NCI-H524 treated with DMSO at 0.1 percent for 48 hours (cell line): ENCODE measurements at regions not wholly inside any gene's neighbourhood (a gene's known extent, or its start where the extent isn't known, plus 50 kb on each side); places are given as distances from the start of the nearest gene placed in this dataset.

ENCODE experiments used
- DNase-seq: peaks from one replicate; lab custom pipeline; 2025; lab: John Stamatoyannopoulos, UW

DNA sequence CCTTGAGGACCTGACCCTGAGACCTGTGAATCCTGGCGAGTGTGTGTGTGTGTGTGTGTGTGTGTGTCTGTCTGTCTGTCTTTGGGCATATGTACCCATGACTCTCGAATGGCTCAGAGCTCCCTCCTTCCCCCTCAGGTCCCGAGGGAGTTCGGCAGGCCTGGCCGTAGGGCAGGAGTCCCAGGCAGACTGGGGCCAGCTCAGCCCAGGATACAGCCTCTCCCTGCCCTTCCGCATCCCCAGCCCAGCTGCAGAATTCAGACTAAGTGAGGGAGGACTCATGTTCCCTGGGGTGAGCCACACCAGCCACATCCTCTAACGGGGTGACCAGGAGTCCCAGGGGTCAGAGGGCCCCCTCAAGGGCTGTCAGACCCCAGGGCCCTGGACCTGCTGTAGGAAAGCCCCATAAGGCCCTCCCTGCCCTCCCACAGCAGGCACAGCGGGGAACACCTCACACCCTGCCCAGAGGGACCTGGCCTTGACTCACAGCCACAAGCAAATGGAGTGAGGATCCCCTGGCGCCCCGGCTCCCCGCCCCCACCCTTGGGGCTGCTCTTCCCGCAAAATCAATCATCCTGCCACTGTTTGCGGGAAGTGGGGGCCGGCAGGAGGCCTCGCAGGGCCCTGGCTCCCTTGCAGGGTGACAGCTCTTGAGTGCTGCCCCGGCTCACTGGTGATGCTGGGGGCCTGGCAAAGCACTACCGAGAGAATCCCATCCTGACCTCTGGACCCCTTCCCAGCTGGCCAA is 101.7 kb upstream of the CASZ1 start:
- no peak for DNase-seq

DNA sequence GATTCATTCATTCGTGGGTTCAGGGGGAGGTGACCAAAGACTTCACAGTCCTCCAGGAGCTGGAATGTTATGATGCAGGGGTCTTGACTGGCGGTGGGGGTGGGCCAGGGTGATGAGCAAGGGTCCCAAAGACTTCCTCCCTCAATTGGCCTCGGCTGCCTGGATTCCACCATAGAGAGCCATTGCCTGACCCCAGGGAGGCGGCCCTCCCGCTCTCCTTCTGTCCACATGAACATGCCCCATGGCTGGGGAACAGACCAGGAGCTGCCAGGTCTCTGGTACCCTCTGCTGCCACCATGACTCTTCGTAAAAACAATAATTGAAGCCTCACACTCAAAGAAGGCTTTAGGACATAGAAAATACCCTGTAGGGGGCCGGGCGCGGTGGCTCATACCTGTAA is 102.5 kb upstream of the CASZ1 start:
- DNase-seq, result no peak

DNA sequence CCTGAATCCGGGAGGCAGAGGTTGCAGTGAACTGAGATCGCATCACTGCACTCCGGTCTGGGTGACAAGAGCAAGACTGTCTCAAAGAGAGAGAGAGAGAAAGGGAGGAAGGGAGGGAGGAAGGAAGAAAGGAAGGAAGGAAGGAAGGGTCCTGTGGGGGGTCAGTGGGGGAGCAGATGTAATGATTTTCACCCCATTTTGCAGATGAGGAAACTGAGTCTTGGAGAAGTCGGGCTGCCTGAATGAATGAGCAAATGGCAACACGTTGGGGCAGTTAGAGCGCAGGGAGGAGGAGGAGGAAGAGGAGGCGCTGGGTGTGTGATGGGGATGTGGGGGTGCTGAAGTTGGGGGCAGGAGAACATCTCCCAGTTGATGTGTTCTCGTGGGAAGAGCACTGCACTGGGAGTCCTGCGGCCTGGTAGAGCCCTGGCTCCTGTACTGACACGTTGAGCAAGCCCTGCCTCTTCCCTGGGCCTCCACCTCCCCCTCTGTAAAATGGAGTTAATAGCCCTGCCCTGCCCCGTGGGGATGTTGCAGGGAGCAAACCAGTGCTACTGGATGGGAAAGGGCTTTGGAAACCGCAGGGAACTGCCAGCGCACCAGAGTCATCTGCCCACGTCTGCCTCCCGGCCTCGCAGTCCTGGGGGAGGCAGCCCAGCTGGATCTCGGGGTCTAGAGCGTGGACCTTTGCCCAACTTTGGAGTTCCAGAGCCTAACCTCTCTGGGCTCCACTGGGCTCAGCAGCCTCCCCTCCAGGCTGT is 103.2 kb upstream of the CASZ1 start:
- no peak for DNase-seq

DNA sequence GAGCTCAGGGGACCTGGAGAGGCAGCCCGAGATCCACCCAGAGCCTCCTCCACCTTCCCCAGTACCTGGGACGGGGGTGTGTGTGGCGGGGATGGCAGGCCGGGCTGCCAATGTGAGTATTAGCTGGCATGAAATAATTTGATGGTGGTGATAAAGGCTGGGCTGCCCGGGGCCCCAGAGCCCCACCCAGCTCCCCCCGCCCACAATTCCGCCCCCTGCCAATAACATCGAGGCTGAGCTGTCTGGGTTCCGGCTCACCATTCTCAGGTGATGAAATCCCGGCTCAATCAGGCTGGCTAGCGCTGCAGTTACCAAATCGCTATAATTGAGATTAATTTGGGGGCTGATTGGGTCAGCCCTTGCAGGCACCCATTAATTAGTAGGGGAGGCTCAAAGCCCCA is 103.8 kb upstream of the CASZ1 start:
- DNase-seq, result no peak

DNA sequence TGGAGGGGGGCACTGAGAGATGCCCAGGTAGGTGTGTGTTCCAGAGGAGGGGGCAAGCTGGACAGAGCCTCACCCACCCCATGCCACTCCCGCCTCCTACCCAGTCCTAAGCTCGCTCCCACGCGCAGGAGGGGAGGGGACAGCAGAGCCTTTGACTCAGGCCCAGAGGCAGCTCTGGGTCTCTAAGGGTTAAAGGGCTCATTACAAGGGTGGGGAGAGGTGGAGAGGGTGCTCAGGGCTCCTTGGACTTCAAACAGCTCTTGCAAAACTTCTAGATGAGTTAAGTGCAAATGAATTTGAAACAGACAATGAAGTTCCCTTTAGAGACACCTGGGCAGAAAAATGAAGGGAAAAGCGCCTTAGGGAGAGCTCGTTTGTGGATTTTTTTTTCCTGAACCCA is 104.2 kb upstream of the CASZ1 start:
- DNase-seq, result no peak

- no peak for DNase-seq
Observed at GRCh38 chr1:10901091-10901890, 104.8 kb upstream of the CASZ1 start.

- DNase-seq, result no peak
Observed at GRCh38 chr1:10901891-10902805, 105.7 kb upstream of the CASZ1 start.

DNA sequence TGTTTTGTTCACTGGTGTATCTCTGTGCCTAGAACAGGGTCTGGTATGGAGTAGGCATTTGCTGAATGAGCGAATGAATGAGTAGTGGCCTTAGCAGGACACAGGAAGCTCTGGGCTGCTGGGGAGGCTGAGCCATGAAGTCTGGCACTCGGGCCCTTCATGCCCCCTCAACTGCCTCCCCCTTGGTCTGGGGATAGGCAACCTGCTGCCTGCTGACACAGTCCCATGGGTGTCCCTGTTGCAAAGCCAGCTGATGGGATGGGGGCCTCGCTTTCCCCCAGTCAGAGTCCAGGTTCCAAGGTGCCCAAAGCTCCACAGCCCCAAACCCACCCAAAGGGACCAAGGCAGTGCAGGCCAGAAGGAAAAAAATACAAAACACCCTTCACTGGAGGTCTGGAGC is 107.0 kb upstream of the CASZ1 start:
- no peak for DNase-seq

GRCh38 chr1:10903821-10904220 is 107.4 kb upstream of the CASZ1 start:
- no peak for DNase-seq

DNA sequence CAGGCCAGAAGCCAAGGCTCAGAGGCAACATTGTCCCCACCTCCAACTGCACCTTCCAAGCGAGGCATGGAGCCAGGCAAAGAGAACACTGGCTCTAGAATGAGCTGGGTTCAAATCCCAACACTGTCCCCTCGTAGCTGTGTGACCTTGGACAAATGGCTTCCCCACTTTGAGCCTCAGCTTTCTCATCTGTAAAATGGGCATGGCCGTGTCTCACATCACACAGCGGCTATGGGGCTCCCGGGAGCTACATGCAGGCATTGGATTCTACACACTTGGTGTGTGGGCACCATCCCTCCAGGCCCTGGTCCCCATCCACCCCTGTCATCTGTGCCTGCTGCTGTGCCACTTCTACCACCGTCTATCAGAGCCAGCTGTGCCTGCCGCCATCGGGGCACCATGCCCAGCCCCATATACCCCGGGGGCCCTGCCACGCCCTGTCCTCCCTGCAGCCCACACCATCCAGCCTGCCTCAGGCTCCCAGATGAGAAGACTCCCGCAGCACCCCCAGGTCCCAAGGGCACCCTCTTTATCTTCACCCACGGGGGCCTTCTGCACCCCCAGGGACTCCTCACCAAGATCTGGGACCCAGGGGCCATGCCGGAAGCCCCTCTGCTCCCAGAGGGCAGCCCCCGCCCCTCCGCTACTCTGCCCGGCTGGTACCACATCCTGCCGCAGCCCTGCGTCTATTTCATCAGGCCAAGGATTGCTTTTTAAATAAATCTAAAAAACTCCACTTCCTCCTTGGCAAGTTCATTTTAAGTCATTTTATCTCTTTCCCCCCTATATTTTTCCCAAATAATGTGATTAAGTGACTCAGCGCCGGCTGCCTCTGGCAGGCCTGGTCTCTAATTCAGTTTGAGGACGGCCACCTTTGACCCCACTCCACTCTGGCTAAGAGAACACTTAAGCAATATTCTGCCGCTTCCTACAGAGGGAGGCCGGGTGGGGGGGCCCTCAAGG is 107.8 kb upstream of the TARDBP start:
- DNase-seq, result no peak

DNA sequence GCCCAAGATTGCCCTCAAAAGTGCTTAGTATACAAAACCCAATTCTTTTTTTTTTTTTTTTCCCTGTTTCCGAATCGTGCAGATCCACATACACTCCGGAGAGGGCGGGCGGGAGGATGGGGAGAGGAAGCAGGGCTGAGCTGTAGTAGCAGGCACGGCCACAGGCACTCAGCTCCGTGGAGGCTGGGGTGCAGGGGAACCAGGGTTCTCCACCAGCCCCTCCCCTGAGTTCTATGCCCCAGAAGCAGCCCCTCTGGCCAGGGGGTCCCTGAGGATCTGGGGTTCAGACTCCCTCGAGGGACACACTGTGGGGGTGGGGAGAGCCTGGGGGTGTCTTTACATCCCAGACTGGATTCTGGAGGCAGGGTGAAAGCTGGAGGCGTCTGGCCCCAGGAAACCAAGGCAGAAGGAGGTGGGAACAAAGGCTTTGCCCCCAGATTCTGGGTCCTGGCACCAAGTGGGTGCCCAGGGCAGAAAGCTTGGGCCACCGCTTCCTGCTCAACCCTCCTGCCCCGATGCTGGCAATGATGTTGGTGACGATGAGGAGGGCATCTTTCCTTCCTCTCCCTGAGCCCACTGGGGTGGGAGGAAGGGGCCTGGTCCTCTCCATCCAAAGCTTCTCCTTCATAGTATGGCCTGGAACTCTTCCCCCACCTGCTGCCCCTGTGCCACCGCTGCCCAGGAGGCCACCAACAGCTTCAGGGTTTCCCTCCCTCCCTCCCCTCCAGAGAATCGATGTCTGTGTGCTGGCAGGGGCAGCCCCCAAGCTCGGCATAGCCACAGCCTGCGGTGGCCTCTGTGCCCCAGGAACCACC is 106.4 kb upstream of the TARDBP start:
- no peak for DNase-seq

GRCh38 chr1:10906866-10907519 is 105.5 kb upstream of the TARDBP start:
- DNase-seq, result no peak

GRCh38 chr1:10908266-10908665 is 104.2 kb upstream of the TARDBP start:
- no peak for DNase-seq

DNA sequence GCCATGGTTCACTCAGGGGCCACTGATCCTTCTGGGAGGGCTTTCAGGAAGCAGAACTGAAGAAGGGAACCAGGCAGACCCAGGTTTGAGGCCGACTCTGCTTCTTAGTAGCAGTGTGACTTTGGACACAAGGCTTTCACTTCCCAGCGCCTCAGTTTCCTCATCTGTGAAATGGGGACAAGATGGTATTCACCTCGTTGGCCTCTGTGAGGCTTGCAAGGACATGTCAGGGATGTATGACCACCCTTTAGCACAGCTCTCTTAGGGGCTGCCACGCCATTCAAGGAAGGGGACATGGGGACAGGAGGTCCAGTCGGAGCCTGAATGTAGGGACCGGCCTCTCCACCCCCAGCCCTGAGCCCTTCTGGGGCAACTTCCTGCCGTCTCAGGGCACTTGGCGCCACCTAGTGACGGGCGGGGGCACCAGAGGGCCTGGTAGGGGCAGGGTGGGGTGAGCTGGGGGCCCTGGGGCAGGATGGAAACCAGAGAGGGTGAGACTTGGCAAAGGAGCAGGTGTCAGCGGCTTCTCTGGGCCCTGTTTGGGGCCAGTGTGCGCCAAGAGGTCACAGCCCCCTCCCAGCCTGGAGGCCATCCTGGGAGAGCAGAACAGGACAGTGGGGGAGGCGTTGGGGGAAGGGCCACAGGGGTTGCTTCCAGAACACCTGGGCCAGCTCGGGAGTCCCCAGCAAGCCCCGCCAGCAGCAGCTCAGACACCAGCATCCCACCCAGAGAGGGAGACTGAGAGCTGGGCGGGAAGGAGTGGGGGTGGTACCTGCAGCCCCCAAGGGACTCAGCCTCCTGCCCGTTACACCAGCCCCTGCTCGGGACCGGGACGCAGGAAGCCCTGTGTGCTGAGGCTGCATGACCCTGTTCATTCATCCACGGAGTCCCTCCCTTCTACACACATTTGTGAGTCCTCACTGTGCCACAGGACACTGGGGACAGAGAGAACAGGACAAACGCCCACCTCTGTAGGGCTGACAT is 102.5 kb upstream of the TARDBP start:
- no peak for DNase-seq

DNA sequence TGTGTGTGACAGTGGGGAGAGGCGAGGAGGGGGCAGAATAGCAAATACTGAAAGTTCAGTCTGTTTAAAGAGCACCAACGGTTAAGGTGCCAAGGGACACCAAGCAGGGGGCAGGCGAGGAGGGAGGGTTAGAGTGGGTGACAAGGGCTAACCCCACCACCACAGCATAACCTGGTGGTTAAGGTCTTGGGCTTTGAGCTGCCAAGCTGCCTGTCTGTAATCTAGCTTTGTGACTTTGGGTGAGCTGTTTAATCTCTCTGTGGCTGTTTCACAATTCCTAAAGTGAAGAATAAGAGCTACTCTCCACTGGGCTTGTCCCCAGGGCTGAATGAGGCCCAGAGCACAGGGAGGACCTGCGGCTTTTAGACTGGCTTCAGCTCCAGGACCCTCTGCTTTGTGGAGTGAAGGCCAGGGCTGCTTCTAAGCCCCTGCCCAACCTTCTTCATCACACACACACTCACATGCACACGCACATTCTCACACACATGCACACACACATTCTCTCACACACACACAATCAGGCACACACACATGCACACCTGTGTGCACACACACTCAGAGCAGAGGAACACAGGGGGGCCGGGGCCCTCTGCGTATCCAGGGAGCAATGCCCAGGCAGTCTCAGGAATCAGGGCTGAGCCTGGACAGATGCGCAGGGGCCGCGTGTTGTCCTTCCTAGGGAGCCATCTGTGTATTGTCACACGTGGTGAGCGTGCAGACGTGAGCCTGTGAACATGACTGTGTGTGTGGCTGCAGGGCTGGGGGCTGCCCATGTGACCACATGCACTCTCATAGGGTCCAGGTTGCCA is 101.6 kb upstream of the TARDBP start:
- no peak for DNase-seq

DNA sequence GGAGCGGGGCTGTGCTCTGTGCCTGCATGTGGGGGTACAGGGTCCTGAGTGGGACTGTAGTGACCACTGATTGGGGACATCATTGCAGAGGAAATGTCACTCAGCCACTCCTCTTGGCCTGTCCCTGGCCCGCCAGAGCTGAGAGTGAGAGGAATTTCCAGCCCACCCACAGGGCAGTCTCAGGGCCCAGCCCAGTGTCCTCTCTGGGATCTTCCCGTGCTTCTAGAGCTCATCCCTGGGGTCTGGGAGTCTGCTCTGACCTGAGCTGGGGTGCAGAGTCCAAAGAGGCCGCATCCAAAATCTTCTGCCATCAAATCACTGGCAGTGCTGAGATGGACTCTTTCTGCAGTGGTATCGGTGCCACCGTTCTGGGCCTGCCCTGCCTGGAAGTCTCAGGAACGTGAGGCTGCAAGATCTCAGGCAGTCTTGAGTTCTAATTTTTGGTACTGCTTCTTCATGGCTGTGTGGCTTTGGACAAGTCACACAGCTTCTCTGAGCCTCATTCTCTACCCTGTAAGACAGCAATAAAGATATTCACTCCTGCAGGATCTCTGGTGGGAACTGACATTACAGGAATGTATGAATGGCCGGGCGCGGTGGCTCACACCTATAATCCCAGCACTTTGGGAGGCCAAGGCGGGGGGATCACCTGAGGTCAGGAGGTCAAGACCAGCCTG is 100.8 kb upstream of the TARDBP start:
- DNase-seq, result no peak
